B cell (primary cell): ENCODE measurements at regions not wholly inside any gene's neighbourhood (a gene's known extent, or its start where the extent isn't known, plus 50 kb on each side); places are given as distances from the start of the nearest gene placed in this dataset.

Experiments
- CTCF ChIP-seq: fragments of 200-600 bp; IDR thresholded peaks from one replicate; pipeline ENCODE4 v1.8.0; 2022; ENCODE audit warnings: antibody characterized with exemption, mild to moderate bottlenecking
- EZH2 ChIP-seq: IDR thresholded peaks from 2 replicates; pipeline ENCODE4 v1.6.1; 2012; ENCODE audit warnings: borderline replicate concordance, low read depth, mild to moderate bottlenecking, moderate library complexity, low read length; ENCODE audit not compliant: insufficient read depth, poor library complexity, severe bottlenecking

GRCh38 chr4:11130195-11130970 is 298.3 kb downstream of the HS3ST1 start:
- TF ChIP-seq CTCF, result no peak
- no peak for TF ChIP-seq EZH2
